Heart left ventricle (tissue), 16 donors: ENCODE measurements at regions not wholly inside any gene's neighbourhood (a gene's known extent, or its start where the extent isn't known, plus 50 kb on each side); places are given as distances from the start of the nearest gene placed in this dataset.

ENCODE experiments used
- ATAC-seq, 4 donors: fragments of 200-7000 bp; cut with Tn5 transposase; one replicate each; pipeline ENCODE4 v1.9.1; 2020 to 2022; ENCODE audit warnings: moderate library complexity in 4 of 4, mild to moderate bottlenecking in 3 of 4, moderate number of reproducible peaks in 1 of 4
- DNase-seq, 5 donors: peaks; one replicate each; pipeline ENCODE4 v3.0.0-alpha.2; 2020
- H3K27ac ChIP-seq, 12 donors: fragments of 200-600 bp; sonication (generic) in 4 of 12; one replicate each; pipeline versions ENCODE4 v1.5.0 to v1.8.0; 2016 to 2022; ENCODE audit warnings: mild to moderate bottlenecking in 2 of 12
- H3K27me3 ChIP-seq, 9 donors: fragments of 200-600 bp; sonication (generic) in 2 of 9; one replicate each; pipeline versions ENCODE4 v1.5.1 to v1.8.0; 2016 to 2022; ENCODE audit warnings: mild to moderate bottlenecking in 3 of 9
- H3K36me3 ChIP-seq, 9 donors: fragments of 200-600 bp; sonication (generic) in 2 of 9; one replicate each; pipeline versions ENCODE4 v1.5.0 to v1.8.0; 2018 to 2022; ENCODE audit warnings: mild to moderate bottlenecking in 2 of 9
- H3K4me1 ChIP-seq, 12 donors: fragments of 200-600 bp; sonication (generic) in 4 of 12; one replicate each; pipeline versions ENCODE4 v1.5.0 to v1.8.0; 2016 to 2022; ENCODE audit warnings: mild to moderate bottlenecking in 3 of 12
- H3K4me3 ChIP-seq, 12 donors: fragments of 200-600 bp; sonication (generic) in 4 of 12; one replicate each; pipeline versions ENCODE4 v1.5.0 to v1.8.0; 2017 to 2022; ENCODE audit warnings: mild to moderate bottlenecking in 9 of 12, moderate library complexity in 4 of 12
- H3K9me3 ChIP-seq, 12 donors: fragments of 200-600 bp; sonication (generic) in 4 of 12; one replicate each; pipeline versions ENCODE4 v1.5.0 to v1.8.0; 2016 to 2022; ENCODE audit warnings: mild to moderate bottlenecking in 1 of 12
- POLR2A ChIP-seq, 2 donors: fragments of 450-650 bp; IDR thresholded peaks; one replicate each; pipeline ENCODE4 v1.6.1; 2017; ENCODE audit warnings: antibody characterized with exemption in 2 of 2, mild to moderate bottlenecking in 2 of 2, moderate library complexity in 2 of 2
- WGBS, 4 donors: extraction: QIAGEN DNeasy Blood & Tissue Kit in 2 of 4; methylation state at CpG; one replicate each; pipeline versions ENCODE4 v1.1.5 to v1.1.7; 2013 to 2018; 5-methylcytosine and 5-hydroxymethylcytosine counted together
- intact Hi-C, 10 donors: fragments of 100-400 bp; cut with DNase I; formaldehyde crosslinking; loops; one replicate each; pipeline versions ENCODE4 v1.11.1 to v1.14.2; 2022
- TF ChIP-seq, protein P1 (sequence below), 12 donors: fragments of 200-600 bp; sonication (generic) in 4 of 12; IDR thresholded peaks; one replicate each; pipeline versions ENCODE4 v1.5.0 to v1.8.0; 2018 to 2022; ENCODE audit warnings: antibody characterized with exemption in 12 of 12, mild to moderate bottlenecking in 5 of 12
- donor health status: ischemic (EF 13 %, LVEDD 7.1; RV severe dilation, severe dysfunction).
- donor health status: healthy with polysubstance abuse.
- donor health status: DM: no; HTN: yes; CAD: no.
- donor health status: DM: no; HTN: no; CAD: no.
- donor health status: ischemic (EF 25% LVEDD 6.9; RV normal size, moderate dysfunction).
- donor health status: ischemic (EF 25% LVEDD 5.7; RV mildly dilated, moderate dysfunction).
- donor health status: healthy.
- donor health status: DM: yes; HTN: yes; CAD: no.
- donor health status: ischemic (EF 35%, LVEDD 5.7; RV mildly dilated, moderate dysfunction).
- donor health status: nonischemic (EF 11% LVEDD 7.7; RV severe dilation, severe dysfunction).
- donor health status: DM: yes; HTN: yes; CAD: no.
- donor health status: PGD.
- donor health status: ischemic (EF 29% LVEDD 5.4; RV normal size, mild dysfunction).
- donor health status: nonischemic (EF 23%, LVEDD 6.1; RV moderate dilation, normal function).

DNA sequence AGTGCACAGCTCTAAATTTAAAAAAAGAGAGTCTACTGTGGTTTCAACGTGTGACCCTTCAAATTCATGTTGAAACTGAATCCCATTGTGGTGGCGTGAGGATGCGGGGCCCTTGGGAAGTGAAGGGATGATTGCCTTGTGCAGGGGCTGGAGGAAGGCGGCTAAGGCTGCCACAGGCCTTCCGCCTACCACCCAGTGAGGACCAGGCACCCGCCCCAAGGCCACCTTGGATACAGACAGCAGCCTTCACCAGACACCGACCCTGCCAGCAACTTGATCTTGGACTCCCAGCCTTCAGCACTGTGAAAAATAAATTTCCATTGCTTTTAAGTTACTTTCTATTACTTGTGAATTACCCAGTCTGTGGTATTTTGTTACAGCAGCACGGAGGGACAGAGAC, 103.4 kb upstream of the TMEM18 start:
- ATAC-seq (no peak), DNase-seq (no peak)
- 86 to 93% (median 92%) methylated on average over 8 of the region's 8 CpGs for WGBS, 4 donors
- intact Hi-C loops: no loop called here
- H3K27me3 ChIP-seq: peaks cover 0 to 18% (median 0%) of the 10 kb centered on the region in 9 donors
- TF ChIP-seq POLR2A (IDR thresholded peaks at IDR 0.05): no peak
- TF ChIP-seq, protein P1, sequence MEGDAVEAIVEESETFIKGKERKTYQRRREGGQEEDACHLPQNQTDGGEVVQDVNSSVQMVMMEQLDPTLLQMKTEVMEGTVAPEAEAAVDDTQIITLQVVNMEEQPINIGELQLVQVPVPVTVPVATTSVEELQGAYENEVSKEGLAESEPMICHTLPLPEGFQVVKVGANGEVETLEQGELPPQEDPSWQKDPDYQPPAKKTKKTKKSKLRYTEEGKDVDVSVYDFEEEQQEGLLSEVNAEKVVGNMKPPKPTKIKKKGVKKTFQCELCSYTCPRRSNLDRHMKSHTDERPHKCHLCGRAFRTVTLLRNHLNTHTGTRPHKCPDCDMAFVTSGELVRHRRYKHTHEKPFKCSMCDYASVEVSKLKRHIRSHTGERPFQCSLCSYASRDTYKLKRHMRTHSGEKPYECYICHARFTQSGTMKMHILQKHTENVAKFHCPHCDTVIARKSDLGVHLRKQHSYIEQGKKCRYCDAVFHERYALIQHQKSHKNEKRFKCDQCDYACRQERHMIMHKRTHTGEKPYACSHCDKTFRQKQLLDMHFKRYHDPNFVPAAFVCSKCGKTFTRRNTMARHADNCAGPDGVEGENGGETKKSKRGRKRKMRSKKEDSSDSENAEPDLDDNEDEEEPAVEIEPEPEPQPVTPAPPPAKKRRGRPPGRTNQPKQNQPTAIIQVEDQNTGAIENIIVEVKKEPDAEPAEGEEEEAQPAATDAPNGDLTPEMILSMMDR (IDR thresholded peaks at IDR 0.05): no peak
- H3K9me3 ChIP-seq: no peaks in the 10 kb centered on the region
- no peak overlapping the region for H3K27ac ChIP-seq
- no peak overlapping the region for H3K4me3 ChIP-seq
- H3K36me3 ChIP-seq: no peaks in the 10 kb centered on the region
- no peaks in the 10 kb centered on the region for H3K4me1 ChIP-seq

DNA sequence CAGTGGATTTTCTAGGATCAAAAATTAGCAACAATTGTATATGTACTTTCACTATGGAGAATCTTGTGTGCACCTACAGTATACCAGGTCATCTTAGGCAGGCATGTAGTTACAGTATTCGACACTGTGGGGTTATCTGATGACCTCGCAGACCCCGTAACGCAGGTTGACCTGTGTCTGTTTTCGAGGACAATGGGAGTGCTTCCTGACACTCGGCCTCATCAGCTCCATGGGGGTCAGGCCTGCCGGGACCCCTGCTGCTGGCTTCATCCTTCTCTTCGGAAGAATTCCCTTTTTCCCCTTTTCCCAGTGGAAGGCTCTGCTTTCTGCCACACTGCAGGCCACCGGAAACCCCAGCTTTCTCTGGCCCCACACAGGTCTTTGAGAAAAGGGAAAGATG, 102.8 kb upstream of the TMEM18 start:
- Histone ChIP-seq H3K9me3 (no peaks in the 10 kb centered on the region), H3K36me3 (no peaks in the 10 kb centered on the region), H3K27me3 (peaks cover 0 to 18% (median 0%) of the 10 kb centered on the region in 9 donors), H3K4me3 (no peak overlapping the region), H3K4me1 (no peaks in the 10 kb centered on the region), H3K27ac (no peak overlapping the region)
- 56 to 60% (median 59%) methylated on average over 9 of the region's 9 CpGs for WGBS, 4 donors
- no peak for DNase-seq
- TF ChIP-seq, protein P1 (IDR thresholded peaks at IDR 0.05): no peak
- no peak for TF ChIP-seq POLR2A (IDR thresholded peaks at IDR 0.05)
- no peak for ATAC-seq
- intact Hi-C loops: no loop called here

DNA sequence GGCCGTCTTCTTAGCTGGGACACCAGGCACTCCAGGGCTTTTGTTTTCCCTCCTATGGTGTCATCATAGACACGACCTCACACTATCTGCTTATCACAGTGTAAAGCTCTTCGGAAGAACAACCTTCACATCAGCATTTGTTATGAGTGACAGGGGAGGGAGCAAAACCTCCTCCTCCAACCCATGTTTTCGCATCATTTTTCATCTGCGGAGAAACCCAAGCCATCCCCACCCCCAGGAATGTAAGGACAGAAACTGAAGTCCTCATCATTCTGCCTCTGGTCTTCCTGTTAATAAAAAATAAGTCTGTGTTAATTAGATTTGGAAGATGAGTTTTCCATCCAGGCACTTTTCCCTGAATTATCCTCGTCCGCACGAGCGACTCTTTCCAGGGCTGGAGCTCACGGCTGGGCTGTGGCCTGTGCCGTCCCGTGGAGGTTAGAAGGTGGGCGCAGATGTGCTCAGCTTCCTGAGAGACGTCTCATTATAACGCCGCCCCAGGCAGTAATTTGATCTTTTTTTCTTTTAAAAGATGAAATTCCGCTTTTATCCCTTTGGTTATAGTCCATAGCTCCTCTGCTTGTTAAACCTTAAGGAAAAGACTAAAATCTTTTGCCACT, 101.6 kb upstream of the TMEM18 start:
- TF ChIP-seq, protein P1 (IDR thresholded peaks at IDR 0.05): no peak
- TF ChIP-seq POLR2A (IDR thresholded peaks at IDR 0.05): no peak
- intact Hi-C loops: loop anchor here in 1 of 10 donors (5.0 kb wide), 1 partner anchor 488 kb away; no protein-coding TSS in a partner anchor
- no peaks in the 10 kb centered on the region for H3K4me1 ChIP-seq
- H3K9me3 ChIP-seq: no peaks in the 10 kb centered on the region
- H3K27ac ChIP-seq: no peak overlapping the region
- no peaks in the 10 kb centered on the region for H3K36me3 ChIP-seq
- 58 to 73% (median 68%) methylated on average over 17 of the region's 17 CpGs for WGBS, 4 donors
- ATAC-seq (no peak), DNase-seq (no peak)
- H3K27me3 ChIP-seq: peaks cover 0 to 18% (median 0%) of the 10 kb centered on the region in 9 donors
- H3K4me3 ChIP-seq: no peak overlapping the region

GRCh38 chr2:777546-777945, 100.3 kb upstream of the TMEM18 start:
- DNase-seq (no peak), ATAC-seq (no peak)
- no peaks in the 10 kb centered on the region for H3K4me1 ChIP-seq
- no peak overlapping the region for H3K4me3 ChIP-seq
- H3K27ac ChIP-seq: no peak overlapping the region
- H3K36me3 ChIP-seq: no peaks in the 10 kb centered on the region
- no peaks in the 10 kb centered on the region for H3K9me3 ChIP-seq
- H3K27me3 ChIP-seq: peaks cover 0 to 18% (median 0%) of the 10 kb centered on the region in 9 donors
- TF ChIP-seq POLR2A (IDR thresholded peaks at IDR 0.05): no peak
- TF ChIP-seq, protein P1 (IDR thresholded peaks at IDR 0.05): no peak
- WGBS, 4 donors: 87 to 100% (median 92%) methylated on average over 2 to 8 of the region's 8 CpGs
- intact Hi-C loops: loop anchor here in 1 of 10 donors (5.0 kb wide), 1 partner anchor 490 kb away; no protein-coding TSS in a partner anchor
